ENCODE measurements at regions not wholly inside any gene's neighbourhood (a gene's known extent, or its start where the extent isn't known, plus 50 kb on each side); places are given as distances from the start of the nearest gene placed in this dataset.

DNA sequence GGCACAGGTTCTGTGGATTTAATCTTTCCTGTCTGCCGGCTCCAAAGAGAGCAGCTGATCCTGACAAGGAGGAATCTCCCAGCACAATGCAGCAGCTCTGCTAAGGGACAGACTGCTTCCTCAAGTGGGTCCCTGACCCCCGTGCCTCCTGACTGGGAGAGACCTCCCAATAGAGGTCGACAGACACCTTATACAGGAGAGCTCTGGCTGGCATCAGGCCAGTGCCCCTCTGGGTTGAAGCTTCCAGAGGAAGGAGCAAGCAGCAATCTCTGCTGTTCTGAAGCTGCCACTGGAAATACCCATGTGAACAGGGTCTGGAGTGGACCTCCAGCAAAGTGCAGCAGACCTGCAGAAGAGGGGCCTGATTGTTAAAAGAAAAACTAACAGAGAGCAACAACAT is 630.2 kb upstream of the FTMT start (continued):
- TF ChIP-seq, protein P1, sequence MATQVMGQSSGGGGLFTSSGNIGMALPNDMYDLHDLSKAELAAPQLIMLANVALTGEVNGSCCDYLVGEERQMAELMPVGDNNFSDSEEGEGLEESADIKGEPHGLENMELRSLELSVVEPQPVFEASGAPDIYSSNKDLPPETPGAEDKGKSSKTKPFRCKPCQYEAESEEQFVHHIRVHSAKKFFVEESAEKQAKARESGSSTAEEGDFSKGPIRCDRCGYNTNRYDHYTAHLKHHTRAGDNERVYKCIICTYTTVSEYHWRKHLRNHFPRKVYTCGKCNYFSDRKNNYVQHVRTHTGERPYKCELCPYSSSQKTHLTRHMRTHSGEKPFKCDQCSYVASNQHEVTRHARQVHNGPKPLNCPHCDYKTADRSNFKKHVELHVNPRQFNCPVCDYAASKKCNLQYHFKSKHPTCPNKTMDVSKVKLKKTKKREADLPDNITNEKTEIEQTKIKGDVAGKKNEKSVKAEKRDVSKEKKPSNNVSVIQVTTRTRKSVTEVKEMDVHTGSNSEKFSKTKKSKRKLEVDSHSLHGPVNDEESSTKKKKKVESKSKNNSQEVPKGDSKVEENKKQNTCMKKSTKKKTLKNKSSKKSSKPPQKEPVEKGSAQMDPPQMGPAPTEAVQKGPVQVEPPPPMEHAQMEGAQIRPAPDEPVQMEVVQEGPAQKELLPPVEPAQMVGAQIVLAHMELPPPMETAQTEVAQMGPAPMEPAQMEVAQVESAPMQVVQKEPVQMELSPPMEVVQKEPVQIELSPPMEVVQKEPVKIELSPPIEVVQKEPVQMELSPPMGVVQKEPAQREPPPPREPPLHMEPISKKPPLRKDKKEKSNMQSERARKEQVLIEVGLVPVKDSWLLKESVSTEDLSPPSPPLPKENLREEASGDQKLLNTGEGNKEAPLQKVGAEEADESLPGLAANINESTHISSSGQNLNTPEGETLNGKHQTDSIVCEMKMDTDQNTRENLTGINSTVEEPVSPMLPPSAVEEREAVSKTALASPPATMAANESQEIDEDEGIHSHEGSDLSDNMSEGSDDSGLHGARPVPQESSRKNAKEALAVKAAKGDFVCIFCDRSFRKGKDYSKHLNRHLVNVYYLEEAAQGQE (IDR thresholded peaks at IDR 0.05; ENCODE audit: low read depth), result no peak
- no peak for TF ChIP-seq POLR2A (IDR thresholded peaks at IDR 0.05; ENCODE audit: borderline replicate concordance, extremely low read depth, insufficient read depth, insufficient read length)
- TF ChIP-seq SP1 (IDR thresholded peaks at IDR 0.05; ENCODE audit: low read depth), result no peak

DNA sequence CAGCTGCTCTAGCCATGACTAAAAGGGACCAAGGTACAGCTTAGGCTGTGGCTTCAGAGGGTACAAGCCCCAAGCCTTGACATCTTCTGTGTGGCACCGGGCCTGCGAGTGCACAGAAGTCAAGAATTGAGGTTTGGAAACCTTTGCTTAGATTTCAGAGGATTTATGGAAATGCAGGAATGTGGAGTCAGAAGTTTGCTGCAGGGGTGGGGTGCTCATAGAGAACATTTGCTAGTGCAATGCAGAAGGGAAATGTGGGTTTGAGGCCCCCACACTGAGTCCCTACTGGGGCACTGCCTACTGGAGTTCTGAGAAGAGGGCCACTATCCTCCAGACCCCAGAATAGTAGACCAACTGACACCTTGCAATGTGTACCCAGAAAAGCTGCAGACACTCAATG is 624.9 kb upstream of the FTMT start:
- Histone ChIP-seq H3K27me3 (ENCODE audit: insufficient read depth, low read length) (no peaks in the 10 kb centered on the region), H3K4me1 (ENCODE audit: control insufficient read depth in 1 of 2, insufficient read depth in 2 of 2, low read length in 2 of 2) (no peaks in the 10 kb centered on the region), H4K20me1 (ENCODE audit: insufficient read depth) (no peaks in the 10 kb centered on the region), H3K36me3 (ENCODE audit: control insufficient read depth in 1 of 2, insufficient read depth in 2 of 2, low read length in 2 of 2) (no peaks in the 10 kb centered on the region), H3K9me3 (ENCODE audit: control insufficient read depth in 1 of 2, insufficient read depth in 1 of 2, low read depth in 1 of 2, low read length in 2 of 2) (no peaks in the 10 kb centered on the region; a peak in 2 of 4 replicates), H3K79me2 (ENCODE audit: insufficient read depth, low read length) (no peaks in the 10 kb centered on the region), H3K4me2 (ENCODE audit: low read length) (no peak overlapping the region), H3K9ac (ENCODE audit: low read length) (no peak overlapping the region), H3K27ac (ENCODE audit: low read depth, low read length) (no peak overlapping the region), H2AFZ (ENCODE audit: low read depth, low read length, poor library complexity, severe bottlenecking) (no peak overlapping the region), H3K4me3 (replicated peaks in 1 of 2; ENCODE audit: low read depth in 1 of 2, low read length in 2 of 2) (no peak overlapping the region), H3K9me2 (ENCODE audit: insufficient read depth) (no peaks in the 10 kb centered on the region)
- no TSS peak for BruUV-seq (replicated peaks)
- DNase-seq (ENCODE audit: low read depth, low spot score) (no peak), ATAC-seq (no peak)
- RAD21 ChIA-PET (ENCODE audit: low non-redundant PET in 1 of 2, low total read pairs in 2 of 2, uncharacterized antibody in 2 of 2, unreplicated experiment in 2 of 2), result no interaction called here
- CTCF ChIA-PET, result no interaction called here
- intact Hi-C loops (cut with micrococcal nuclease), result no loop called here
- POLR2A ChIA-PET, result no interaction called here
- TF ChIP-seq, protein P1 (IDR thresholded peaks at IDR 0.05; ENCODE audit: low read depth), result no peak
- no peak for TF ChIP-seq JUND (IDR thresholded peaks at IDR 0.05)

Data from HCT116 (cell line).